GM19240 (cell line): ENCODE measurements at regions not wholly inside any gene's neighbourhood (a gene's known extent, or its start where the extent isn't known, plus 50 kb on each side); places are given as distances from the start of the nearest gene placed in this dataset.

Source experiments
- DNase-seq: peaks from one replicate; pipeline ENCODE4 v3.0.0; 2011; ENCODE audit warnings: low spot score; ENCODE audit not compliant: insufficient read length

DNA sequence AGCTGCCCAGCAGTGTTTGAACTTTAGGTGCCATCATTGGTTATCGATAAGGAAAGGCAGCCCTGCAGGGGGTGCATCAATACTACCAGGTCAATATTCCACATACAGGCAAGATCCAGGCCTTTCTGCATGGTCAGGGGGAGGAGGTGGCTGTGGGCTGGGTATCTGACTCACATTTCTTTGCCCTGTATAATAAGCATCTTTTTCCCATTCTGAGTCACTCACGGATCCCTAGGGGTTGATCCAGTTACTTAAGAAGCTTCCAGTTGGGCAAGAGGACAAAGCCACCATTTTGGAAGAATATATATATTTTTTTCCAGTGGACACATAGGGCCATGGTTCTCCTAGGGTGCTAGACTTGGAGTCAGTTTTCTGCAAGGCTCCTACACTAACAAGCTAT lies 114.2 kb upstream of the HABP2 start:
- DNase-seq: no peak

DNA sequence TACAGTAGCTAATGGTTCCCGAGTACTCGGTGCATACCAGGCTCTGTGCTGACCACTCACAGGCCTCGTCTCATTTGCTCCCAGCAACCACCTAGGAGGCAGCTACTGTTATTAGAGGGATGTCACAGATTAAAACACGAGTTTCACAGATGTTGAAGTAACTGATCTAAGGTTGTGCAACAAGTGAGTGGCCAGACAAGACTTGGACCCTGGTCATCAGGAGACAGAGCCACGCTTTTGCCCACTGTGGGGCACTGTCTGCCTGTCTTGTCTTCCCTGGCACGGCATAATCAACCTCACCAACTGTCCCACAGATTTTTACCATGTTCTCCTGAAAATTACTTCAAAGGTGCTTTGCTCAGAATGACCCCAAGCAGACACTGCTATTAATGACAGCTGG lies 111.6 kb upstream of the HABP2 start:
- no peak for DNase-seq

DNA sequence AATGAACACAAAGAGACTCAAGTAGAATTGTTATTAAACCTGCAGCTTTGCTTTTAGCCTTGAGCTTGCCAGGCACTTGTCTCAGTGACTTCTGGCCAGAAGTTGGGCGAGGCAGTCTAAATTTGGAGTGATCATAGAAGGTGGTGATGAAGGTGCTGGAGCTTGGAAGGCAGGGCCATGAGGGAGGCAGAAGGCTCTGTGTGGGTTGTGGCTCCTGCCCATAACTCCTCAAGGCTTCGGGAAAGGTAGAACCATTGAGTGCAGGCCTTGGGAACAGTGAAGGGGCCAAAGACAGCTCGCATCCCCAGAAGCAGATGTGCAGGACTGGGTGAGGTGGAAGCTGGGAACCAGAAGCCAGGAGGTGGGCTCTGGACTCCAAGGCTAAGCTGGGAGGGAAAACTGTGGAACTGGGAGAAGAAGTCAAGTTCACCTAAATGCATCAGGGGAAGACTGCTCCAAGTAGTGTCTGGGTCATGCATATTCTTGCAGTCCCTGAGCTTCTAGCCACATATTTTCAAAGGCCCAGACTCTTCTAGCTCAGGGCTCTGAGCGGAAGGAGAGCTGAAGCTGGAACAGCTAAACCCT lies 111.1 kb upstream of the HABP2 start:
- no peak for DNase-seq

DNA sequence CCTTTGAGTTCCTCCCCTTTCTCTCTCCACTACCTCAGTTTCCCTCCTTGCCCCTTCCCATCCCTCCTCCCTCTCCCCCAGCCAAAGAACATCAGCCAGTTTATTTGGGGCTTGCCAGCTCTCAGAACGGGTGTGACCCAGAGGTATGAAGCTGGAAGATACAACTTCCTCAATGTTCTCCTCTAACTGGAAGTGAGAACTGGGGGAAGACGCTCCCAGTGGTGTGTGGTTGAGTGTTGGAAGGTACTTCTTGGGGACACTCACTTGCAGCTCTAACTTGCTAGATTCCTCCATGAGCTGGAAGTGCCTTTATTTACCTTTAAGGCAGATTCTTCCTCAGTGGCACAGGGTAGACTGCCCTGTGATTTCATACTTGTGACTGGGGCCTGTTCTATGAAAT lies 110.5 kb upstream of the HABP2 start:
- DNase-seq: no peak

DNA sequence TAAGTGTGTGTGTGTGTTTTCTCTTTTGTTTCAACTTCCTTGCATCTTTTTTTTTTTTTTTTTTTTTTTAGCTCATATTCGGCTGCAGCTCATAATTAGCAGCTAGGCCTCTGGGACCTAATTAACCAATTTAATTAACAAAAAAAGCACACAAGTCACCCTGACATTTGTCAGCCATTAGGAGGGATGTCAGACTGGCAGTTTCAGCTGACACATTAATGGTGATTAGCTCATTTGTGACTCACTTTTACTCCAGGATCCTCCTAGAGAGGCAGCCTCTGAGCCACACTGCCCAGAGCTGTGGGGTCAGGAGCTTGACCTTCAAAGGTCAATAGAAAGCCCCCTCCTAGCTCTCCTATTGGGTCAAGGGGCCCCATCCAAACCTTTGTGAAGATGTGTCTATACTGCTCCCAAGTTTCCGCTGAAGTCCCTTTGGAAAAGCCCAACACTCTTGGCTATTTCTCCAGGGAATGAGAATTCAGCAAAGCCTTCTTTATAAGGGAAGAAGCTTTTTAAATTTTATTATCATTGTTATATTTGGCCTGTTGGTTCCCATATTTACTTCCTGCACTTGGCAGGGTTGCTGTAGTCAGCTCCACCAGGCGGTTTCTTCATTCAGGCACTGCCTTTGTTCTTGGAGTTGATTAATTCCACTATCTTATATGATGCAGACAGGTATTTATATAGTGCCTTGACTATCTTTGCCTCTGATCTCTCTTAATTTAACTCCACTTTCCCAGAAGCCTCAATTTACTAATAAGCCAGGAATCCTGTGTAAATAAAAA lies 109.5 kb upstream of the HABP2 start:
- DNase-seq: no peak

DNA sequence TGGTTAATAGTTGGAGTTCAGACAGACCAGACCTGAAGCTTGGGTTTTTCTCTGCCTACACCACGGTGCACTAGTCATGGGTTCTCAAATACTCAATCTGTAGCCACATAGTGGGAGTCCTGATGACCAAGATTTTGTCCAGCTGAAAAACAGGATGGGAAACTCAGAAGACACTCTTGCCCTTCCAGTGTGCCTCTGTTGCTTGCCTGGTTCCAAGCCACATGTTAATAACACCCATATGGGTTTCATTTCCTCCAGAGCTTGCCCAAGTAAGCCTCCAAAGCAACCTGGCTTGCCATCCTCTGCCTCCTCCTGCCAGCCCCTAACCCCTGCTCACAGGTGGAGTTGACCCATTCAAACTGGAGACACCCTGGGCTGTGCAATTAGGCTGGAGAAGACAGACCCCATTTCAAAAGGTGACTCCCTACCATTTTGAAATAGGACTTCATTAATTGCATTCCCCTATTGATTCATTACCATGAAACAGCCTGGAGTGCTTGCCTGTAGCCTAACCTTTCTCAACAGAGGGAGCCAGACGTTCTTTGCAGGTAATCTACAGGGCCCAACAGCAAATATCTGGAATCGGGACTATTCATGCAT lies 108.0 kb upstream of the HABP2 start:
- DNase-seq: no peak

DNA sequence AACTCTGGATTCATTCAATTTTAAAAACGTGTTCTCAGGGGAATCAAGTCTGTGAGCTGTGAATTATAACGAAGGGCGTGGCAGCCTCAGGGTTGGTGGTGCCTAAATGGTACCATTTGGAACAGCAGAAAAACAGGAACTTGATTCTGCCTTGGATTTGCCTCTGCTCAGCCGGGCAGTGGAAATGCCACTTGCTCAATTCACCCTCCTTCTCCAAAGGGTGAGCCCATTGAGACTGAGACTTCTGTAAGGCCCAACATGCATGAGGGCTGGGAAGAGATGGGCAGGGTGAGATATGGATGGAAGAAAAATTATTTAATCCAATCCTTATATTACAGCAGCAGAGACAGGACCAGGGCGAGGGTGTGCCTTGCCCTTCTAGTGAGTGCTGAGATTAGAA lies 107.1 kb upstream of the HABP2 start:
- DNase-seq: no peak

DNA sequence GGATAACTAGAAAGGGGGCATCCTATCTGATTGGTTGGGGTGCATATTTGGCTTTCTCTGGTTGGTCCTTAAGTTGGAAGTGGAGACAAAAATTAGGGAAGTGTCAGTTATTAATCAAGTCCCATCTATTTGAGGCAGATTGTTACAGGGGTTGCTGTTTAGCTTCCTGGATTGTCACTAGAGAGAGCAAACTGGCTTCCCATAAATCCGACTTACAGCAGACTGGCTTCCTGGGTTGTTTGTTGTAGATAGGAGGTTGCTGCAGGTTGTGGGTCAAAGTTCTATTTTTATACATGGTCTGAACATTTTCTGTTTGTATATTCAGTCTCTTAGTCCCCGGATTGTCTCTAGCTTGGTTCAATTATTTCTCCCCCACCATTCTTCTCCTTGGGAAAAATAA lies 106.1 kb upstream of the HABP2 start:
- DNase-seq: no peak

DNA sequence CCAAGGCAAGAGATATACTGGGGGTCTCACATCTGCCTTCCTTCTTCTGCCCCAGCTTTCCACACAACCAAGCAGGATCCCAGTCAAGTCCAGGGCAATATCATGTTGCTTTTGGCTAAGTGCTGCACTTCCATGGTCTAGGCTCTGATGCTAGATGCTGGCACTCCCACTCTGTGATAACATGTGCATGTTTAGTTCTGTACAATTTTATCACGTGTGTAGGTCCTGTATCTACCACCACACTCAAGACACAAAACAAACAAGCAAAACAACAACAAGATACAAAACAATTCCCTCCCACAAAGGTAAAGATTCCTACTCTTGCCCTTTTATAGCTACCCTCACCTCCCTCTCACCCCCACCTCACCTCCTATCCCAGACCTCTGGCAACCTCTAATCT lies 105.6 kb upstream of the HABP2 start:
- DNase-seq: no peak

DNA sequence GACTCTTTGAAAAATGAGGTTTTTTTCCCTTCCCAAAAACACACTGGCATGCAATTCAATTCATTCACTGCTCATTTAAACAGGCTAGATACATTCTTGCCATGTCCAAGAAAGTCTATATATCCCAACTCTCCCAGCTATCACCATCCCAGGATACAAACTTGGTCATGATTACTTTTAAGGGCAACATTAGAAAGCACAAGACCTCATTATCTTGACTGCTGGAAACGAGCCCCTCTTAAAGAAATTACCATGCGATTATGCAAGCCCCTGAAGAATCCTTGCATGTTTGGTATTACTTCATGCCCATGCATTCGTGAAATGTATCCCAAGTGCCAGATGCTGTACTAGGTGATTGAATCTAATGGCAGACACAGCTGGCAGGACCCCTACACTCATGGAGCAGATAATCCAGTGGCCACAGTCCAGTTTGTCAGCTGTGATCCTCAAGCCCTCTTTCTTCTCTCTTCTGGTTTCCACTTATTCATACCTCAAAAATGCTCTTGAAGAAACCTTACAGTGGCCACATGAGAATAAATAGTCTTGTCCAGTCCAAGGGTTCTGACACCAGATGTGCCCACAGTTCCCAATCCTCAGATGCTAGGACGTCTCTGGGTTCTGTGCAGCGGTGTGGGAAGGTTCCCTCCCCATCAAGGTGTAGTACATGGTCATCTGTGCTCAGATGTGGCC lies 103.7 kb upstream of the HABP2 start:
- DNase-seq: no peak

DNA sequence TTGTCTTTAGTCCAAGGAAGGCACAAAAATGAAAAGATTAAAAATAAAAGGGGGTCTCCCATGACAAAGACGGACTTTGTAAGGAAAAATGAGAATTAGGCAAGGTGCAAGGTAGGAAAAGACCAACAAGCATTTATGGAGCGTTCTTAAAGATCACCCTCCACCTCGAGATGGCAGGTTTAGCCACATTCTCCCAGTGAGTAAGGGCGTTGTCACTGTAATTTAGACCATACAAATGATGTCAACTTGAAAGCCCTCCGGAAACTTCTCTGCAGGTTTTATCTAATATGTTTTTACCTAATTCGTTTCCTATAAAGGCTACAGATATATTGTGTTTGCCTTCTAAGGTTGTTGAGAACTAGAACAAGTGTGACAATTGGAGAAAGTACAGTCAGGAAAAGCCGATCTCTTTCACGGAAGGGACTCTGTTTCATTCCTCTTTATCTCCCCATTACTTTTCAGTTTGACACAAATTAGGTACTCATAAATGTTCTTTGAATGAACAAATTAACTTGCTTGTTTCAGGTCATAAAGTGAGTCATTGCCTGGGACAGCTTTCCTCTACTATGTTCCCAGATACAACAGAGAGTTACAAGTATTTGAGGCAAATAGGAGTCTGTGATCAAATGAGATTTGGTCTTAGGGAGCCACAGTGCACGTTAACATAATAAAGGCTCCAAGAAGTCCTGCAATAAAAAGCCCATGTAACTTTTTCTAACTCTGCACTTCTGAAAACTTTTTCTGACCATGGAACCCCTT lies 102.6 kb upstream of the HABP2 start:
- DNase-seq: no peak

DNA sequence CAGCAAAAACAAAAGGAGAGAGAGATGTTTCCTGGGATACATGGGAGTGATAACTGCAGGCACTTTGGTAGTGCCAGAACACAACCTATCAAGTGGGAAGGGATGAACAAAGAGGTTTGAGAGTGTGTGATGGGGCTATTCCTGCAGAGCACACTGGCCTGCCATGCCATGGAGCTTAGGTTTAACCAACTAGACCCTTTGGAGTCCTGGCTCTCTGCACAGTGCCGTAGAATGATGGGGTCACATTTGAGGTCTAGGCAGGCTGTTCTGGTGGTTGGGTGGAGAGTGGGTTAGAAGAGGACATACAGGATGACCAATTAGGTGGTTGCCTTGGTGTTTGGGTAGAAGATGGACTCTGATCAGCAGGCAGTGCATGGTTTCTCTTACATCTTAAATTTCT lies 101.9 kb upstream of the HABP2 start:
- DNase-seq: no peak

DNA sequence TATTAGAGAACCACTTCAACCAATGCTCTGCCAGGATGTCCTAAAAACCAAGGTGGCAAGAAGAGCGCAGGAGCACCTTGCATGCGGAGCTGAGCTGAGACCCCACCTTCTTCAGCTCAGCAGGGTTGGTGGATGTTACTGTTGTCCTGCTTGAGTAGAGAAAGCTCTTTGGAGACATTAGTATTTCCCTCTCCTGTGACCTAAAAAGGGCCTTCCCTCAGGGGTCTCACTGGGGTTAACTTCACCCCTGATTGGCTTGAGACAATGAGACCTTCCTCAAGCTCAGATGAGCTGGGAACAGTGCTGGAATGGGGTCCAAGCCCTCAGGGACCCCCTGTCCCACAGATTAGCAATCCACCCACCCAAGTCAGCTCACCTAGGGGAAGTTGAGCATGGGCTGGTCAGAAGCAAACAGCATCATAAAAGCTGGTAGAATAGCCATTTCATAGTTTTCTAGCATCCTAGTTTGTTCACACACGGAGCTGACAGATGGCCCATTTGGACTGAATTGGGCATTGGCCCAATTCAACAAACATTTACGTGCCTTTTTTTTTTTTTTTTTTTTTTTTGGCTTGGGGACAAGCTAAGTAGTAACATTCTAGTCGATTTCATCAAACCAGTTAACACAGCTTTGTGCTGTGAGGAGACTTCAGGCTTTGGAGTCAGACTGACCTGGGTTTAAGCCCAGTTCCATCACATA lies 100.6 kb upstream of the HABP2 start:
- DNase-seq: no peak

DNA sequence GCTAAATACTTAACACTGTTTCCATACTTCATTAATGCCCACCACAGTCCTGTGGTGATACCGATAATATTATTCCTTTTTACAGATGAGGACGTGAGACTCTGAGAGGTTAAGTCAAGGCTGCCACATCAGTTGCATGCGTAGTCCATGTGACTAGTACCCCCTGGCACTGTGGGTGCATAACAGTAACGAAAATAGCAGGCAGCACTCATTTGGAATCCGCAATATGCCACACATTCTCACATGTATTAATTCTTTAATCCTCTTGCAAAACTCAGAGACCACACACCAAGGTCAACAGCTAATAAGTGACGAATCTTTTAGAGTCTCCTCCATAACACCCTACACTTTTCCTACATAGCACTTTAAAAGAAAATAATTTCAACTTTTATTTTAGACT lies 99.5 kb upstream of the HABP2 start:
- no peak for DNase-seq

DNA sequence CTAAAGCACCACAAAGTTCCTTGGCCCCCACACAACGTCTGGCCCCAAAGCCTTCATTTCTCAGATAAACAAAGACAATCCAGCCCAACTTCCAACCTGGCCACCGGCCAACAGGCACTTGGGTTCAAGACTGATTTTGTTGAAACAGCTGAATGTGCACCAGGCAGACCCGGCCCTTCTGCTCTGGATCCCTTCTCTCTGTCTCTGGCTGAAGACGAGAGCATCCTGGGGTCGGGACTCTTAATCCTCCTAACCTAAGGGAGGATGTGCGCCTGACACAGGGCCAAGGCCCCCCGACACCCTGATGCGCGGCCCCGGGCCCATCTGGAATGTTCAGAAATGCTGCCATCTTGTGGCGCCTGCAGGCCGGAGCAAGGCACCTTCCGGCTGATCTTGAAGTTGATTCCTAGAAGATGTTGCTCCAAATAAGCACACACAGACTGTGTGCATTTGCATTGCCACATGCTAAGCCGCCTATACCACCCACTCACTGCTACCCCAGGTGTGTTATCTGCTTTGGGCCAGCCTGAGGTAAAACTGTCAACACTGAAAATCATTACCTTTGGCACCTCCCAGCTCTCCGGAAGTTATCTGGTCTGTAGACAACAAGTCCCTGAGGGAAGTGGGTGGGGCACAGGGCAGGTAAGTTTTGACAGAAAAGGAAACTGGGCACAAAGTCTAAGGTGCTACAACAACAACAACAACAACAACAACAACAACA lies 98.4 kb upstream of the HABP2 start:
- DNase-seq: no peak

DNA sequence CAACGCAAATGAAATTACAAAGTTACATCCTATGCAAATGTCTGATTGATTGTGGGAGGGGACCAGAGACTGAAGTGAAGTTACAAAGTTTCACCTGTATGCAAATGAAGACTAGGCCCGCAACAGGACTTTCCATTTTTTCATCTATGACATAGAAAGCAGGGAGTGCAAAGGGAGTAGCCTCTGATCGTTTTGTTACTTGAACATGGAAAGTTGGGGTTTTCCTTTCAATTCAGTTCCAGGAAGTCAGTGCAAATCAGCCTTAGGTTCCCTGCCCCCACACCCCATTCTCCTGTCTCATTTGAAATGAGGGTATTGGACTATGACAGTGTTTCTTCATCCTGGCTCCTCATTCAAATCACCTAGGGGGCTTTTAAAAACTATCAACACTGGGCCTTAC lies 96.9 kb upstream of the HABP2 start:
- DNase-seq: no peak

DNA sequence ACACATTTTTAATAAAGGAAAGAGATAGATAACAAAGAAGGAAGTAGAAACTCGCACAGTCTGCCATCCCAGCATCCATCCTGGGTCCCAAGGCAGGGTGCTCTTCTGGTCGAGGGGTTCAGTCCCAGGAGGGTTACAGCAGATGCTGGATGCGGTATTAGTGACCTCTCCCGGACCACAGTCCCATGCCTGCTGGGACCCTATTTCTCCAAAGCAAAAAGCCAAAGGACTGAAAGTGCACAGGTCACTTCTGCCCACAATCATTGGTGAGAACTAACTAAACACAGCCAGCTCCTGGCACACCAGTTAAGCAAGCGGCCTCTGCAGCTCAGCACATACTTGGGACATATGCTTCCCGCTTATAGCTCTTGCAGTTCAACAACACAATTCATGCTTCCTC lies 96.1 kb upstream of the HABP2 start:
- DNase-seq: no peak

DNA sequence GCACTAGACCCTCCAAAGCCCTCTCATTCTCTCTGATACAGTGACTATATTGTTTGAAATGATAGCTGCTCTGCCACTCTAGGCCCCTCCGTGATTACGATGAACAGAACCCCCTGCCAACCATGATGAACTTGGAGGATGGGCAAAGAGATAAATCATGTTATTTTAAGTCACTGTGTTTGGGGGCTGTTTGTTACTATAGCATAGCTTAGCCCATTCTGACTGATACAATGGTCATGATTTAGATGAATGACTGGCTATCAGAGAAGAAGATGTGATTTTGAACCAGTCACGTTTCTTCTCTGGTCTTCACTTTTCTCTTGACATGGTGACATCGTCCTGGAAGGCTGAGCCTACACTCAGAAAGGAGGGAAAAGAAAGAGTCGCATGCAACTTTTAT lies 95.4 kb upstream of the HABP2 start:
- DNase-seq: no peak

DNA sequence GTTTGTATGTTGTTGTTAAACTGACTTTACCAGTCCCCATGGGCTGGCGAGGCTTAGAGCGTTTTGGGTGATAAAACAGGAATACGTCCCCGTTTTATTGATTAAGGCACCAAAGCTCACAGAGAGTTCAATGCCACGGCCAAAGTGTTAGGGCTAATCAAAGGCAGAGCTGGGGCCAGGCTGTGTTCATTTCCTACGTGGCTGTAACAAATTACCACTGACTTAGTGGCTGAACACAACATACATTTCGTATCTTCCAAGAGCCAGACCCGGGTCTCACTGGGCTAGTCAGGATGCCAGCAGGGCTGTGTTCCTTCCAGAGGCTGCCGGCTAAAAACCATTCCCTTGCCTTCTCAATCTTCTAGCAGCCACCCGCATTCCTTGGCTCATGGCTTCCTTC lies 94.4 kb upstream of the HABP2 start:
- no peak for DNase-seq

DNA sequence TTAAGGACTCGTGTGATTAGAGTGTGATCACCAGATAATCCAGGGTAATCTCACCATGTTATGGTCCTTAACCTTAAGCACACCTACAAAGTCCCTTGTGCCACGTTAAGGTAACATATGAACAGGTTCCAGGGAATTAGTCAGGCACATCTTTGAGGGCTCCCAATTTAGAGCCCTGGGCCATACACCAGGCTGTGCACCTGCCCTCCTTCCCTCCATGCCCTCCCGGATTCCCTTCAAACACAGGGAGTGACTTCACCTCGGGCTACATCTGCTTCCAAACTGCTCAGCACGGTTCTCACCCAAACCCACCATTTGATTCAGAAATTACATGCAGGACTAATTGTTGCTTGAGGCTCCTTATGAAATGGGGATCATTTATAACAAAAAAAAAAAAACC lies 93.9 kb upstream of the HABP2 start:
- DNase-seq: no peak
